HG03342 (cell line): ENCODE measurements at regions not wholly inside any gene's neighbourhood (a gene's known extent, or its start where the extent isn't known, plus 50 kb on each side); places are given as distances from the start of the nearest gene placed in this dataset.

ENCODE experiments used
- ATAC-seq: cut with Tn5 transposase; IDR thresholded peaks from one replicate; pipeline ENCODE4 v1.9.1; 2021; ENCODE audit warnings: mild to moderate bottlenecking, moderate library complexity; ENCODE audit not compliant: unreplicated experiment

- ATAC-seq = no peak
Measured at GRCh38 chr4:34138385-34138784, 2105.9 kb downstream of the ARAP2 start.

GRCh38 chr4:34139346-34139745 is 2105.0 kb downstream of the ARAP2 start:
- ATAC-seq = no peak

DNA sequence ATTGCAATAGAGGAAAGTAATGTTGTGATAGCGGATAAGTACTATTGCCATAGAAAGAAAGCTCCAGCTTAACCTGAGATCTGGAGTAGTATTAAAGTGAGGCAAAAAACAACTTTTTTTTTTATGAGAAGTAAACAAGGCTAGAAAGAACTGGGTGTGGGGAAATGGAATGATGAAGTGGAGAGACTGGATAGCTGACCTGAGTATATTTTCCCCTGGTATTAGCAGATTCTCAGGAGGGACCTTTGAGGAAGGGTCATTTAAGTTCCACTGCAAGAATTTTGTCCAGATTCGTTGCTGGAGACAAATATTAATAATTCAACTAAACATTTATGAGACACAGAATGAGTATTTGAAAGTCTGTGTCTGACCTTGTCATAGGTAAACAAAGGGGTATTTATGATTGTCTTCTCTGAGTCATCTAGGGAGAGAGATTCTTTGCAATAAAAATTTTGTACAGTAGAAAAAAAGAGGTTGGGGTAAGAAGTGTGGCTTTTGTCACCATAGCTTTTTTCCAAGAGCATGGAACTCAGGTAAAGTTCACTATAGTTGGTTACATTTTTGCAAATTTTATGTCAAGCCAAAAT is 2095.9 kb downstream of the ARAP2 start:
- no peak for ATAC-seq

GRCh38 chr4:34157547-34157946 is 2086.8 kb downstream of the ARAP2 start:
- no peak for ATAC-seq

DNA sequence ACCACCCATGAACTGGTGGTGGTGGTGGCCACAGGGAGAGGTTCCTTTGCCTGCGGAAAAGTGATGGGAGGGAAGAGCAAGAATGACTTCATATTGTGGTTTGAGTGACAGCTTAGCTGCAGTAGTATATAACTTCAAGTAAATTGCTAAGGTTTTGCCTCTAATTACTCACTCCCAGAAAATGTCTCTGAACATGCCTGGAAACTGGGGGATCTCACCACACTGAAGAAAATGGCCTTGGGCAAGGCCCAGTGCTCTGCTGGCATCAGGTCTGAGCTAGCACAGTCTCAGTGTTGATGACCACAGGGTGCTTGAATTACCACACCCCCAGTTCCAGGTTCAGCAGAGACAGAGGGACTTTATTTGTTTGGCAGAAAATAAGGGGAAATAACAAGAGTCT is 2085.4 kb downstream of the ARAP2 start:
- ATAC-seq = no peak

GRCh38 chr4:34170946-34171345 is 2073.4 kb downstream of the ARAP2 start:
- ATAC-seq = no peak

GRCh38 chr4:34176609-34177008 is 2067.7 kb downstream of the ARAP2 start:
- ATAC-seq = no peak

DNA sequence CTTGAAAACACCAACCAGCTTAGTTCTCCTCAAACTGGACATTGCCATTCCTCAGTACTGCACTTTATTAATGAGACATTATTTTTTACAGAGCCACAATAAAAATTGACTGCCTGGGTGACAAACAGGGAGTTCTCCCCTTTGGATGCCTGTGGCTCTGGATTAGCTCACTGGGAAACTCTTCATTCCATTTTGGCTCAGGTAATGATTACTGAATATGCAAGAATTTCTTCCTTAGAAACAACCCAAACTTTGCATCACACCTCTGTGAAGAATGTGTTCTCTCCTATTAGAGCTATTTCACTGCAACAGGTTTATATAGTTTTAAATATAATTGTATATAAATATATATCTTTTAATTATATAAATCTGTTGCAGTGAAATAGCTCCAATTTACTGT is 2065.8 kb downstream of the ARAP2 start:
- ATAC-seq = no peak

GRCh38 chr4:34181311-34181841 is 2062.9 kb downstream of the ARAP2 start:
- ATAC-seq = no peak

- no peak for ATAC-seq
Measured at GRCh38 chr4:34181891-34182290, 2062.4 kb downstream of the ARAP2 start.

DNA sequence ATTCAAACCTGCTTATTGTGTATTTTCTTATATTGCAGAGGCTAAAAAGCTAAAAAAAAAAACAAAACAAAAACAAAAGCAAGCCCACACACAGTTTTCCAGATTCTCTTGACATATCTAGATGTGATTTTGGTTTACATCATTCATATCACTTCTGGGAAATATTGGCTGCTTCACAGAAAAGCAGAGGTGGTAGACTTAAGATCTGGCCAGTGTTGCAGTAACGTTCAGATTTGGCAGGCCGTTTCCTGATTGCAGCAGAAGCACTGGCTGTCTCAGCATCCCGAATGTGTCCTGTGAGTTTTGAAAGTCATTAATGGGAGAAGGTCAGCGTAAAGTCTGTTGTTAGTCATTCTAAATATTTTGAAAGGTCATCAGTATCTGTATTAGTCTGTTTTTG is 2062.0 kb downstream of the ARAP2 start:
- no peak for ATAC-seq

DNA sequence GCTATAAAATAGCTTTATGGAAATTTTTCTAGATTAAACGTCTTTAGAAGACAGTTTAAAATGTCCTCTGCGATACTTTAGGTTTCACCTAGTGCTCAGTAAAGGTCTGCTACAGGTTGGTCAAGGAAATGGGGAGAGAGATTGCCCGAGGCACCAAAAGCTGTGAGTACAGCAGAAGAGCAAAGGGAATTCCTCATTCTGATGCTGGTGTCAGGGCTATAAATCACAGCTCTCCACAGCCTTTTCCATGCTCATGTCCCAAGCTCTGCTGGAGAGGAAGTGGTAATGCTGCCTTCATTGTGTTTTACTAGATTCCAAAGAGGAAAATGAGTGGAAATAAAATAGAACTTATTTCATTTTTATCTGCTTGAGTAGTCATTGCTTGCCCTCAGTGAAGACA is 2060.4 kb downstream of the ARAP2 start:
- no peak for ATAC-seq

GRCh38 chr4:34187056-34187455 is 2057.3 kb downstream of the ARAP2 start:
- ATAC-seq = no peak

- no peak for ATAC-seq
Measured at GRCh38 chr4:34191443-34191842, 2052.9 kb downstream of the ARAP2 start.

GRCh38 chr4:34193451-34194154 is 2050.7 kb downstream of the ARAP2 start:
- ATAC-seq = no peak

- no peak for ATAC-seq
Measured at GRCh38 chr4:34194585-34194984, 2049.7 kb downstream of the ARAP2 start.

DNA sequence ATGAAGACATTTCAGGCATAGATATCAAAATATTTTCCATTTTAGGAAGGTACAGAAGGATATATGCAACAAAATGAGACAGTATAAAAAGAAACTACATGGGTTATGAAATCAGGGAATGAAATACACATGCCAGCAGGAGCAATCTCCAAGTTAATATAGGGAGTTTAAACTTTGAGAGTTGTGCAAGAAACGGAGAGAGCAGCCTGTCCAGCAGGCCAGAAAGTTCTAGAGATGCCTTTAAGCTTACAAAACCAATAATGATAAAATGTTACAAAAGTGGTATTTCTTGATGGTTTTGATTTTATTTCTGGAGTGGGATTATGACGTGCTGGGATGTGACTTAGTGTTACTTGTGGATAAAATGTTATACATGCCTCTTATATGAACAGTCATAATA is 2047.9 kb downstream of the ARAP2 start:
- ATAC-seq = no peak

GRCh38 chr4:34198966-34199365 is 2045.3 kb downstream of the ARAP2 start:
- ATAC-seq = no peak

GRCh38 chr4:34200535-34200934 is 2043.8 kb downstream of the ARAP2 start:
- ATAC-seq = no peak

- no peak for ATAC-seq
Measured at GRCh38 chr4:34202154-34202553, 2042.2 kb downstream of the ARAP2 start.

DNA sequence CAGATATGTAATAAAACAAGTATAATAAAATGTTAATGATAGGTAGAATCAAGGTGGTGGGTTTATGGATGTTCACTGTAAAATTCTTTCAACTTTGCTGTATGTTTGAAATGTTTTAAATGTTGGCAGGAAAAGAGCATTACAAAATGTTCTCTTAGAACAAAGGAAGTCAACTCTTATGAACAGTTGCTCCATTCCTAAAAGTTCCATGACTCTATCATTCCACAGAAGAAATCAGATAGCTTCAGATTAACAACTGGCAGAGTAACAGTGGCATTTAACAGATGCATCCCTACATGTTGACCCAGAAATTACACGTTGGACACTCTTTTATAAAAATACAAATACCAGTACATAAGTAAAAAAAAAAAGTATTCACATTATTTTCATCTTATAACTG is 2023.7 kb downstream of the ARAP2 start:
- ATAC-seq = no peak

GRCh38 chr4:34221986-34222385 is 2022.3 kb downstream of the ARAP2 start:
- no peak for ATAC-seq

- ATAC-seq = no peak
Measured at GRCh38 chr4:34236118-34236517, 2008.2 kb downstream of the ARAP2 start.
